WERI-Rb-1 (cell line): ENCODE measurements at regions not wholly inside any gene's neighbourhood (a gene's known extent, or its start where the extent isn't known, plus 50 kb on each side); places are given as distances from the start of the nearest gene placed in this dataset.

Experiments
- DNase-seq: peaks from one replicate; pipeline ENCODE4 v3.0.0-alpha.2; 2020
- H3K27ac ChIP-seq: fragments of 250-450 bp; sonication (Bioruptor Pico); 2 replicates; pipeline ENCODE4 v1.5.1; 2020; ENCODE audit warnings: mild to moderate bottlenecking, moderate library complexity
- H3K27me3 ChIP-seq: fragments of 250-450 bp; sonication (Bioruptor Pico); 2 replicates; pipeline ENCODE4 v1.5.1; 2021; ENCODE audit warnings: mild to moderate bottlenecking, low read depth, moderate library complexity; ENCODE audit not compliant: insufficient read depth, severe bottlenecking
- H3K36me3 ChIP-seq: fragments of 250-450 bp; sonication (Bioruptor Pico); 2 replicates; pipeline ENCODE4 v1.5.1; 2020; ENCODE audit warnings: mild to moderate bottlenecking, moderate library complexity
- H3K4me3 ChIP-seq: 2 replicates; pipeline ENCODE4 v1.5.1; 2011; ENCODE audit warnings: low read depth, mild to moderate bottlenecking, control low read depth, low read length
- H3K9me3 ChIP-seq: fragments of 250-450 bp; sonication (Bioruptor Pico); 2 replicates; pipeline ENCODE4 v1.5.1; 2021; ENCODE audit warnings: mild to moderate bottlenecking, moderate library complexity; ENCODE audit not compliant: severe bottlenecking
- TF ChIP-seq, protein P1 (sequence below): IDR thresholded peaks from 2 replicates; pipeline ENCODE4 v1.5.1; 2011; ENCODE audit warnings: low read depth, mild to moderate bottlenecking, control low read depth, inconsistent platforms, low read length

DNA sequence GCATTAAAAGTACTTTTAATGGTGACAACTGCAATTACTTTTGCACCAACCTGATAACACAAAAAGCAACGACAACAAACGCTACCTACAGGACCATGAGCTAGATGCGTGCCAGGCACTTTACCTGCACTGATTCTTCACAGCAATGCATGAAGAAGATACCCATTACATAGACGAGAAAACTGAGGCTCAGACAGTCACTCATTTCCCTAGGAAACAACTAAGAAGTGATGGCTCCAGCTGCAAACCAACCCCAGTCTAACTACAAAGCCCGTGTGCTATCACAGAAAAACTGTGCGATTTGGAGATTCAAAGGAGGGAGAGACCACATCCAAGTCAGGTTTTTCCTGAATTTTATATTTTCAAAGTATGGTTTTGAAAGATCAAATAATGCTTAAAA is 80.1 kb upstream of the TP53I11 start:
- no peak for DNase-seq
- Histone ChIP-seq H3K27me3 (no peaks in the 10 kb centered on the region), H3K36me3 (no peaks in the 10 kb centered on the region), H3K9me3 (no peaks in the 10 kb centered on the region), H3K4me3 (no peak overlapping the region), H3K27ac (no peak overlapping the region)
- TF ChIP-seq, protein P1, sequence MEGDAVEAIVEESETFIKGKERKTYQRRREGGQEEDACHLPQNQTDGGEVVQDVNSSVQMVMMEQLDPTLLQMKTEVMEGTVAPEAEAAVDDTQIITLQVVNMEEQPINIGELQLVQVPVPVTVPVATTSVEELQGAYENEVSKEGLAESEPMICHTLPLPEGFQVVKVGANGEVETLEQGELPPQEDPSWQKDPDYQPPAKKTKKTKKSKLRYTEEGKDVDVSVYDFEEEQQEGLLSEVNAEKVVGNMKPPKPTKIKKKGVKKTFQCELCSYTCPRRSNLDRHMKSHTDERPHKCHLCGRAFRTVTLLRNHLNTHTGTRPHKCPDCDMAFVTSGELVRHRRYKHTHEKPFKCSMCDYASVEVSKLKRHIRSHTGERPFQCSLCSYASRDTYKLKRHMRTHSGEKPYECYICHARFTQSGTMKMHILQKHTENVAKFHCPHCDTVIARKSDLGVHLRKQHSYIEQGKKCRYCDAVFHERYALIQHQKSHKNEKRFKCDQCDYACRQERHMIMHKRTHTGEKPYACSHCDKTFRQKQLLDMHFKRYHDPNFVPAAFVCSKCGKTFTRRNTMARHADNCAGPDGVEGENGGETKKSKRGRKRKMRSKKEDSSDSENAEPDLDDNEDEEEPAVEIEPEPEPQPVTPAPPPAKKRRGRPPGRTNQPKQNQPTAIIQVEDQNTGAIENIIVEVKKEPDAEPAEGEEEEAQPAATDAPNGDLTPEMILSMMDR: no peak

- H3K4me3 ChIP-seq: no peak overlapping the region
- H3K36me3 ChIP-seq: no peaks in the 10 kb centered on the region
- H3K27ac ChIP-seq: no peak overlapping the region
- no peak for DNase-seq
- TF ChIP-seq, protein P1: no peak
- no peaks in the 10 kb centered on the region for H3K27me3 ChIP-seq
- H3K9me3 ChIP-seq: no peaks in the 10 kb centered on the region
Observed at GRCh38 chr11:45031912-45032519, 81.3 kb upstream of the TP53I11 start.

DNA sequence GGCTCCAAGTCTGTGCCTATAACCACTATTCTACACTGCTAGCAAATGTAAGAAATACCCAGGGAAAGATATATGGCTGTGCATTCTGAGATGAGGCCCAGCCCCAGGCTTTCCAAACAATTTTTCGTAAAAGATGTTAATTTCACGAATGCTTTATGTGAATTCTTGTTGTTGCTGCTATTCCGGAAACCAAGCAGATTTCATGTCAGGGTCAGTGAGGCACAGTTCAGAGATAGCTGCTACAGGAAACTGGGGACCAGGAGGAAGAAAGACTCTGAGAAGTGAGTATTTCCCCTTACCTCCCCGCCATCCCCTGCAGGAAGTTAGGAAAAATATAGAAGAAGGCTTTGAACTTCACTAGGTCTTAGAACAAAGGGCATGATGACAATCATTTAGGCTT is 84.7 kb upstream of the TP53I11 start:
- DNase-seq: no peak
- TF ChIP-seq, protein P1: no peak

DNA sequence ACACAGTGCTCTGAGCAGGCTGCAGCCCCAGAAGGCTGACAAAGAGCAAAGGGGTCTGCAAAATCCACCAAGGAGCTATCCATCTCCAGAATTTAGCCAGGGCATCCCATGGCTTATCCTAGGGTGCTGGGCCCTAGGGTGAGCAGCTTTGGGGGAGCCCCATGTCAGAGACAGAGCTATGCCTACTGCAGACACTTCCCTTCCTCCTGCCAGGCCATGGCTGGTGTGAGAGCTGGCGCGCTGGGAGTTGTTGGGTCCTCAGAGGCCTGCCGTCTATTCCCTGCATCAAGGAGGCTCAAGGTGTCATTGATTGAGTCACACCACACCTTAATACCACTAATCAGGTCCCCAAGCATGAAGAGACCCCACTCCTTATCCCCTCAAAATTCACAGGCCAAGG is 85.3 kb upstream of the TP53I11 start:
- DNase-seq: no peak
- H3K27me3 ChIP-seq: no peaks in the 10 kb centered on the region
- H3K27ac ChIP-seq: no peak overlapping the region
- H3K4me3 ChIP-seq: no peak overlapping the region
- no peaks in the 10 kb centered on the region for H3K36me3 ChIP-seq
- TF ChIP-seq, protein P1: no peak
- H3K9me3 ChIP-seq: peaks cover 12% of the 10 kb centered on the region

More for the DNA sequence above, 84.7 kb upstream of the TP53I11 start:
- Histone ChIP-seq H3K9me3 (peaks cover 12% of the 10 kb centered on the region), H3K4me3 (no peak overlapping the region), H3K36me3 (no peaks in the 10 kb centered on the region), H3K27me3 (no peaks in the 10 kb centered on the region), H3K27ac (no peak overlapping the region)

GRCh38 chr11:45036733-45037132 is 86.0 kb upstream of the TP53I11 start:
- no peaks in the 10 kb centered on the region for H3K27me3 ChIP-seq
- no peak overlapping the region for H3K27ac ChIP-seq
- no peak overlapping the region for H3K4me3 ChIP-seq
- no peaks in the 10 kb centered on the region for H3K36me3 ChIP-seq
- TF ChIP-seq, protein P1: no peak
- peaks cover 12% of the 10 kb centered on the region for H3K9me3 ChIP-seq
- DNase-seq: no peak

- no peak overlapping the region for H3K4me3 ChIP-seq
- peaks cover 12% of the 10 kb centered on the region for H3K9me3 ChIP-seq
Observed at GRCh38 chr11:45037434-45038005, 86.8 kb upstream of the TP53I11 start.

More at GRCh38 chr11:45037434-45038005, 86.8 kb upstream of the TP53I11 start:
- TF ChIP-seq, protein P1: no peak
- DNase-seq: no peak
- Histone ChIP-seq H3K27me3 (no peaks in the 10 kb centered on the region), H3K36me3 (no peaks in the 10 kb centered on the region), H3K27ac (no peak overlapping the region)
